Epidermal melanocyte (primary cell): ENCODE measurements at regions not wholly inside any gene's neighbourhood (a gene's known extent, or its start where the extent isn't known, plus 50 kb on each side); places are given as distances from the start of the nearest gene placed in this dataset.
"Not testable (repeated sequence)": the region's sequence is repeated elsewhere in the genome, so short reads cannot be mapped to it uniquely, and the experiment has no call there.

ENCODE experiments used
- DNase-seq: peaks from one replicate; pipeline ENCODE4 v3.0.0; 2011; ENCODE audit warnings: low spot score; ENCODE audit not compliant: insufficient read length

GRCh38 chrX:43211570-43211969, 433.6 kb upstream of the PPP1R2C start:
- no peak for DNase-seq

DNA sequence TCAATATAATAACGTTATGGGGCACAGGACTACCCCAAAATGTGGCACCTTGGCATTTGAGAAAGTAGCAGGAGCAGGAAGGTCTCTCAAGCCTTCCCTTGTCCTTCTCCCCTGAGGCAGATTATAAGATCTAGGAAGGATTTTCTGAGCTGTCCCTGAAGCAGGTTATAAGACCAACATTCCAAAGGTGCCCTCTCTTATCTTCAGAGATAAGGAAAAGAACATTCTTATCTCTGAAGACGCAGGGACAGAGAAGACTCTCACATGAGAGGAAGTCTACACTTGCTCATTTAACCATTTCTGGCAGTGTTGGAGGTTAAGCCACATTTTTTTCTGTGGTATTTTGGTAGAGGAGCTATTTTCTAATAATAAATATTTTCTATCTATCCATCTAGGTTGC, 437.9 kb upstream of the MAOA start:
- DNase-seq, result no peak

DNA sequence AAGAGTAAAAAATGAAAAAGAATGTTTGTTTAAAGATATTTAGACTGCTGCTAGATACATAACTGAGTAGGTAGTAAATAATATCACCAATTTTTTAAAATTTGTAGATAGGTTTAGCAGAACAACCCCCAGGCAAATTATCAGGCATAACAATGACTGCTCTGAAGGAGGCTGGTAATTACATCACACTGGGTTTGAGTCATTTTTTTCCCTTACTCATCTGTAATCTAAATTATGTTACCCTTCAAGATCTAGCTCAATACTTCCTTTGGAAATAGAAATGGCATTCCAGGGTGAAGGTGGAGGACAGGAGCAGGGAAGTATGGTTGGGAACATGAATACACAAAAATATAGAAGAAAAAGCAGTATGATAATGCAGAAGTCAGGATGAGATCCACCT, 431.6 kb upstream of the MAOA start:
- no peak for DNase-seq

- no peak for DNase-seq
Measured at GRCh38 chrX:43225626-43226328, 430.3 kb upstream of the MAOA start.

- DNase-seq, result no peak
Measured at GRCh38 chrX:43238461-43238945, 417.6 kb upstream of the MAOA start.

DNA sequence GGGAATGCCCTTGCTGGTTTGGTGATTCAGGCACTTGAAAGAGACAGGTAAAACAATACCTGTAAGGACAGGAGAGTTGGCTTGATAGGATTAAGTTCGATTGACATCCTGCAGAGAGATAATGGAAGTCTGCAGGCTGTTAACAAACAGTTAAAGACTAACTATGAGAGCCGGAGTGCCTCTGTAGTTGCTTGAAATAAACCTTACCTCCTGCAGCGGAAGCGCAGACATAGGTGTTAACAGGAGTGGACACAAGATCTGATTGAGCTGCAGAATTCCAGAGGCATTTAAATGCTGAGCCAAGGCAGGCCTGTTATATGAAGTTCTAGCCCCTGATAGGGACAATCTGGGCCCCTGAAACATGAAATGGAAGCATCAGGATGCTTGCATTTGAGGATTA, 416.7 kb upstream of the MAOA start:
- no peak for DNase-seq

DNA sequence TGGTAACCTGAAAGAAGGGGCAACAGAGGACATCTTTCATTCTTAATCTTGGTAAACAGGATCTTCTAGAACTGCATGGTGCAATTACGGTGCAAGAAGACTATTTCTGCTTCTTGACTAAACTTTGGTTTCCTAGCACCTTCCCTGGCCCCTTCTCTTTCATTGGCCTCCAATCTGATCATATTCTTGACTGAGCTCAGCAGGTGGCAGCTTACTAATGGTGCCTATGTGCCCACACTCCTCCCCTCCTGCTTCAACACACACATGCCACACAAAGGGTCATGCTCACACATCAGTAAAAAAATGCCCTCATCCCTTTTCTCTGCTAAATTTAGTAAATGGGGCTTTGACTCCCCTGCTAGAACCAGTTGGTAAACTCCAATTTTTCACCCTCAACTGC, 400.5 kb upstream of the MAOA start:
- DNase-seq, result no peak

- no peak for DNase-seq
Measured at GRCh38 chrX:43266487-43266886, 389.6 kb upstream of the MAOA start.

GRCh38 chrX:43267652-43268051, 388.4 kb upstream of the MAOA start:
- no peak for DNase-seq

DNA sequence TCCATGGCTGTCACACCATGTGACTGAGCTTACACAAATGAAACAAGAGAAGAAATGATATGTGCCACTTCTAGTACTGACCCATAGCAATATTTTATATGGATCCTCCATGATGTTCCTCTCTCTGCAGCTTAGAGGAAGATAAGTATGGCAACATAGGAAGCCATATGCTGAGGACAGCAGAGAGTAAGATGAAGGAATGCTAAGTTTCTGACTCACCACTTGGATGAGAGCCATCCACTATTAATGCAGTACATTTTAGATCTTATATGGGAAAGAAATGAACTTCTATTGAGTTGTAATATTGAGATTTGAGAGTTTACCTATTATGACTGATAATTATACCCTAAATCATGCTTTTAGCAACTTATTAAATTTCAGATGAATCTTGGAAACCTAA, 386.9 kb upstream of the MAOA start:
- DNase-seq, result no peak

DNA sequence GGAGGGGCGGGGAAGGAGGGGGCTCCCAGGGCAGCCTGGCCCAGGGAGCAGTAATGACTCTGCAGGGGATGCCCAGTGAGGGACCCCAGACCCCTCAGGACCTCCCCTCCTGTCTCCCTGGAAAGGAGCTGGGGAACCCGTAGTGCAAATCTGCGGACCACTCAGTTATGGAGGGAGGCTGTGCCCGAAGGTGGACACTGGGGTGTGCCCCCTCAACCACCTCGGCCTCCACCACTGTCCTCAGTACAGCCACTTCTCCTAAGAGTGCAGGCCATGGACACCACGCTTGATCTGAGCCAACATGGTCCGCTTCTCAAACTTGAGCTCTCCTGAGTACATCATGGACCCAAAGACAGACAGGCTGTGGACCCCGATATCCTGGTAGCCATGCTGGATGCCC, 378.2 kb upstream of the MAOA start:
- no peak for DNase-seq

DNA sequence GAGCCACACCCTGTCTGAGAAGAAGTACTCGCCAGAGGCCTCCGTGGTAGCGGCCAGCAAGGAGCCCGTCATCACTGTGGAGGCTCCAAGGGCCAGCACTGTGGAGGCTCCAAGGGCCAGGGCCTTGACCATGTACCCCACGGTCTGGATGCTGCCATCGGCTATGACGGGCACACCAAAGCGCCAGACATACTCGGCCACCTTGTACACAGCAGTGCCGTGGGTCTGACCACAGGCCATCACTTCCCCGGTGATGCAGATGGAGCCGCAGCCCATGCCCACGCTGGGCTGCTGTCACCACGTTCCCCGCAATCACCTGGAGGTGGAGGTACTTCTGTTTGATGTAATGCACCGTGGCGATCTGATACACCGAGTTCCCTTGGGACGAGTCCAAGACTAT, 377.7 kb upstream of the MAOA start:
- DNase-seq, result no peak

- DNase-seq, result no peak
Measured at GRCh38 chrX:43279341-43279808, 376.7 kb upstream of the MAOA start.

GRCh38 chrX:43283187-43283586, 372.9 kb upstream of the MAOA start:
- no peak for DNase-seq

DNA sequence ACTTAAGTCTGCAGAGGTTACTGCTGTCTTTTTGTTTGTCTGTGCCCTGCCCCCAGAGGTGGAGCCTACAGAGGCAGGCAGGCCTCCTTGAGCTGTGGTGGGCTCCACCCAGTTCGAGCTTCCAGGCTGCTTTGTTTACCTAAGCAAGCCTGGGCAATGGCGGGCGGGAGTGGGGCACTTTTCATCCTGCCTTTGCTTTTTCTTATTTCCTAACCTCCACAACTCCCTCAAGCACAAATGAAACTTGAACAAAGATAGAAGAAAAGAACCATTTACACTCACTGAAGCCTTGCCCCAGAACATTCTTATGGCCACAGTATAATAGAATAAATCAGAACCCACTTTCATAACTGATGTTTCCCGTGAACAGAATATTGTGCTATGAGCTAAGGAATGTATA, 344.5 kb upstream of the MAOA start:
- DNase-seq, result not testable (repeated sequence)

DNA sequence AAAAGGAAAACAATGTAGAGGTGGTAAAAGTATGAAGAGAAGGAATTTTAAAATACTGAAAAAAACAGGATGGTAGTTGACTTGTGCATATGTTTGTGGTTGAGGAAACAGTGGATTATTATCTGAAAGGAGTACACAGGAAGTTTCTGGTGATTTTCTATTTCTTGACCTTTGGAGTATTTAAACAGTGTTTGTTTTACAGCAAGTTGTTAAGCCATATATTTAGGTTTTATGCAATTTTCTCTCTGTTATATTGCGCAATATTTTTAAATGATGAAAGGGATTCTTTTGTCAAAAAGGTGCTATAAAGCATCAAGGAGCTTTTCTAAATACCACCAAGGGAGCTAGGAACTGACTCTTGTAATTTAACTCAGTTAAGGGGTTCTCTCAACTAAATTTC, 343.1 kb upstream of the MAOA start:
- DNase-seq, result no peak

DNA sequence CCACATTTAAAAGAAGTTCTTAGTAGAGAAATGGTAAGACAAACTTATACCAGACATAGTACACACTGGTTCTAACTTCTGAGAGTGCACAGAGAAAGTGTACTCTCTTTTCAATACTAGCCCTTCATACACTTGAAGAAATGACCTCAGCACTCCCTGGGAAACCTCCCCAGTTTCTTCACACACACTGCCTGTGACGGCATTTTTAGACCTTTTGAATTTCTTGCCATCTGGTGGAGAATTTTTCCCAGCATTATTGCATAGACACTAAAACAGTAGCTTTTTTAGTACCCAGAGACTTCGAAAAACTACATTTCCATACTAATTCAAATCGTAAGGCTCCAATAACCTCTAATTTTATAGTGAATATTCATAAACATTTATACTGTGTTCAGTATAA, 341.6 kb upstream of the MAOA start:
- no peak for DNase-seq

- DNase-seq, result no peak
Measured at GRCh38 chrX:43315622-43316021, 340.5 kb upstream of the MAOA start.

- no peak for DNase-seq
Measured at GRCh38 chrX:43316146-43316545, 340.0 kb upstream of the MAOA start.

- DNase-seq, result no peak
Measured at GRCh38 chrX:43317378-43317777, 338.7 kb upstream of the MAOA start.

DNA sequence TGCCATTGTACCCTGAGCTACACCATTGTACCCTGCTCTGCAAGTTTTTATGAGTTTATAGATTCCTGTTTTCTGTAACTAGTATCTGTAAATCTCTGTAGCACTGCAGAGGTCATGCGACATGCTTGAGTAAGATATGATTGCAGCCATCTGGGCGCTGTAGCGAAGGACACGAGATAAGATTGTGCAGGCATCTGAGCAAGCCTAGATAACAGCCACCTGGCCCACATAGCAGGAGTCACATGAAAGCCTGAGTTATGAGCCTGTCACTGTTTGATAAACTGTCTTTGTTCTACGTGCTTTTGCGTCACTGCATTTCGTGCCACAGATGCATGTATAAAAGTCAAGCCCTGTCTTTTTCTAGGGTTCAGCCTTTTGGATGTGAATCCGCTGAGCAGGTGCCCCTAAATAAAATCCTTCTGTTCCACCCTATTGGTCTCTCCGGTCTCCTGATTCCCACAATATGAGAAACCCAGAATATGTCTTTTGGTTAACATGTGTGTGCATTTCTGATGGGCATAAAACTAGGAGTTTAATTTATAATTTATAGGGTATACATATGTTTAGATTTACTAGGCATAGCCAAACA, 327.6 kb upstream of the MAOA start:
- DNase-seq, result no peak

- DNase-seq, result no peak
Measured at GRCh38 chrX:43333543-43333942, 322.6 kb upstream of the MAOA start.

GRCh38 chrX:43345166-43345565, 310.9 kb upstream of the MAOA start:
- no peak for DNase-seq
